ENCODE measurements at regions not wholly inside any gene's neighbourhood (a gene's known extent, or its start where the extent isn't known, plus 50 kb on each side); places are given as distances from the start of the nearest gene placed in this dataset.

DNA sequence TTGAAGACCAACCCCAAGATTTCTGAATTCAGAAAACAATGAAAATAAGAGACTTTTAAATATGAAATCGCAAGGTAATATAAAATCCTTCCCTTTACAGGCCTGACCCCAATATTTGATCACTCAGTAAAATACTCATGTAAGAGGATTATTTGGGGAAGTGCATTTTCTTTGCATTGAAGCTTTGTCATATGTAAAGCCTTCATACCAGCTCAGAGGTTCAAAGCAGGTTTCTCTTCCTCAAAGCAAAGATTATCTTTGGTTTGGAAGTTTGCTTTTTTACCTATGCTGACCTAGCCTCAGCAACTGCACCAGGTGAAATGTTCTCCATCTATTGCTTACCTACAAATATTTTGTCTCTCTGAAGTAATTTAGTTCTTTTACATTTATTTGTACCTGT lies 106.5 kb upstream of the PARP8 start (continued):
- TF ChIP-seq BACH1 (IDR thresholded peaks at IDR 0.05; ENCODE audit: low read length) (no peak), CBX5 (IDR thresholded peaks at IDR 0.05; ENCODE audit: low read depth, low read length) (no peak), HDAC2 (IDR thresholded peaks at IDR 0.05; ENCODE audit: borderline replicate concordance in 1 of 2, low read depth in 2 of 2, low read length in 2 of 2) (no peak), BRCA1 (IDR thresholded peaks at IDR 0.05; ENCODE audit: low read depth, low read length) (no peak), SAP30 (IDR thresholded peaks at IDR 0.05; ENCODE audit: insufficient read depth, insufficient replicate concordance, low read length) (no peak), SP4 (IDR thresholded peaks at IDR 0.05; ENCODE audit: low read length) (no peak), YY1 (IDR thresholded peaks at IDR 0.05; ENCODE audit: low read depth, low read length) (no peak), TAF7 (optimal IDR thresholded peaks at IDR 0.05; ENCODE audit: borderline replicate concordance, low read depth, low read length) (no peak)
